Suppressor macrophage treated with lipopolysaccharide for 1 hour (primary cell): ENCODE measurements at regions not wholly inside any gene's neighbourhood (a gene's known extent, or its start where the extent isn't known, plus 50 kb on each side); places are given as distances from the start of the nearest gene placed in this dataset.
"Not testable (repeated sequence)": the region's sequence is repeated elsewhere in the genome, so short reads cannot be mapped to it uniquely, and the experiment has no call there.

ENCODE experiments used
- DNase-seq, 3 donors: peaks; one replicate each; pipeline ENCODE4 v3.0.0-alpha.2; 2020 to 2022

DNA sequence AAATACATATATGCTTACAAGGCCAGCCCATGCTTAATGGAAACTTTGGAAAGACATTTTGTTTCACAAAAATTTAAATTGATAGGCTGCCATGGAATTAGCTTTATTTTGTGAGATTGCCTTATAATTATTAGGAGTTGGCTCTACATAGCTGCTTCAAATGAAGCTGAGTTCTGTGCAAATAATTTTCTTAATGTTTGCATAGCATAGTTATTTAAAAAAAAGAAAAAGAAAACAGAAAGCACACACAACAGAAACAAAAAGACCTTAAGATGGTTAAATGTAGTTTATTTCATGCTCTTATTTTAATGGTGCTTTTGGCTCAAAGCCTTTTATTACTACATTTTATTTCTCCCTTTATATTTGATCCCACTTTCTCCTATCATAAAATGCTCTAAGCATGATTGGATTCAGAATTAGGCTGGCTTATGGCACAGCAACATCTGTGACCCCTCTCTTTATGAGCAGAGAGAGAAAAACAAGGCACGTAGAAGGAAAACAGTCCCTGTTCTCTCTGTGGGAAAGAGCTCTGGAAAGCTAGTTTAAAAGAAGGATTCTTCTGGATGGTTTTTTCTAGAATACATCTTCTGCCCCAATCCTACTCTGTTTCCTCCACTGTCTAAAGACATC is 530.5 kb downstream of the NTRK2 start:
- no peak for DNase-seq

DNA sequence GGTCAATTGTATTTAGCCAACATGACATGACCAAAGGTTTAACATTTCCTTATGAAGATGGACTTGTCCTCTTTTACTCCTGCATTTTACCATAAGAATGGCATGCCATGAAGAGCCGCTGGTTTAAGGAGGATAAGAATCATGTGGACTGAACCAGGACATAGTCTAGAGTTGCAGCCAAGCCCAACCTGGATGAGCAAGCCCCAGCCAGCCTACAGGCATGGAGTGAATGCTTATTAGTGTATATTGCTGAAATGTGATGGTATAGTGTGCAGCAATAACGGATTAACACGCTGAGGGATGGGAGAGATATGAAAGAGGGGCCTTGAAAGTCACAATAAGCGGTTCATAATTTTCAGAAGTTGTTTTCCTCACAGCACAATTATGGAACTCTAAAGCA is 523.2 kb downstream of the NTRK2 start:
- no peak for DNase-seq

GRCh38 chr9:85186218-85186585 is 516.7 kb downstream of the NTRK2 start:
- no peak for DNase-seq

DNA sequence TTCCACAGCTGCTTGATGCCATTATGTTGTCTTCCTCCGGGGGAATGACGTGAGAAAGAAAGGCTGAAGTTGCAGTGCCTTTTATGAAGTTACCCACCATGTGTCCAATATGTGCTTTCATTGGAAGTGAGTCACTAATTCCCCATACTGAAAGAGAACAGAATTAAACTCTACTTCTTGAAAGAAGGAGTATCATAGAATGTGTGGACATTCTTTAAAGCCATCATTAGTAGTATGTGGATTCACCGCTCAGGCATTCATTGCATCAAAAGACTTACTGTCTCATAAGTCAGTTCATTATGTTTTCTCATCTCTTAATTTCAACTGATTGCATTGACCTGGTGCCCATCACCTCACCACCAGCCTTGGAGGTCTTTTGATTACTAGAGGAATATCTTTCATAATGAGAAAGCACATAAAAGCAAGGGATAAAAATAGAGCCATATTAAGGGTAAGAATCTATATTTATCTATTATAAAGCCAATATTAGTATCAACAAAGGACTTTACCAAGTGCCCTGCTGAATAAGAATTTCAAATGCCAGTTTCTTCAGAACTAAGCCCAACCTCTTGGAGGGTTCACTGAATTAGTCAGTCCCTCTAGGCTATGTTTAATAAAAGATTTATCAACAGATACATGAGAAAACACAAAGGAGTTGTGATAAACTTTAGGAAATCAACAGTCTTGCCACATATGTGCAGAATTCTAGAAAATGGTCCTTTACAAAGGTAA is 516.1 kb downstream of the NTRK2 start:
- no peak for DNase-seq

DNA sequence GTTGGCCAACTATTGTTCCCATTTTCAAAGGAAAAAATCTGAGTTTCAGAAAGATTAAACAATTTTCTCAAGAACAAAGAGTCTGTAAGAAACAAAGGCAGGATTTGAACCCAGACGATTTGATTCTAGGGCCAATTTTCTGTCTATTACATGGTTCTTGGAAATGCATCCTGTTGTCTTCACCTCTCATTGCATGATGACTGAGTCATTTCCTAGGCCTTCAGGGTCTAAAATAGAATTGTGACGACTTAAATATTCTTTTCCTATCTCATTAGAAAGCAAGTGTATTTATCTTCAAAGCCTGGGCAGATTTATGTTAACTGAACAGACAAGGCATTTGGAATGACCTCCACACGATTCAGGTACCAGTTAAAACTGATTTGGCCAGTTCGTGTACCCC is 512.9 kb downstream of the NTRK2 start:
- DNase-seq = no peak

DNA sequence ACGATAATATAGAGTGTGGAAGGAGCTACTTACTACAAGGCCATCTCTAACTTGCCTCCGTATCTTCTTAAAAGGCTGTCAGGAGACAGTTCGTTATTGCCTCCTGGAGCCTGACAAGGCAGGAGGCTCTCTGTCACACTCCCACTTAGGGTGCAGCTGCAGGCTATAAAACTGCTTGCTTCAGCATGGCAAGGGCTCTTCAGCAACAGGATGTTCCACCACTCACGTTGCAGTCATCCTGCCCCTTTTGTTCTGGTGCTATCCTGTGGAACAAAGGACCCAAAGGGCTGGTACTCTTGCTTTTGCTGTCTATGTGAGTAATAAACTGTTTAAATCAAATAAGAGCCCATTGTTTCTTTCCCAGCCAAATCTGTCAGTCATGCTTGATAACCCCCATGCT is 508.9 kb downstream of the NTRK2 start:
- DNase-seq = no peak

- DNase-seq = no peak
Observed at GRCh38 chr9:85173967-85174366, 504.4 kb downstream of the NTRK2 start.

DNA sequence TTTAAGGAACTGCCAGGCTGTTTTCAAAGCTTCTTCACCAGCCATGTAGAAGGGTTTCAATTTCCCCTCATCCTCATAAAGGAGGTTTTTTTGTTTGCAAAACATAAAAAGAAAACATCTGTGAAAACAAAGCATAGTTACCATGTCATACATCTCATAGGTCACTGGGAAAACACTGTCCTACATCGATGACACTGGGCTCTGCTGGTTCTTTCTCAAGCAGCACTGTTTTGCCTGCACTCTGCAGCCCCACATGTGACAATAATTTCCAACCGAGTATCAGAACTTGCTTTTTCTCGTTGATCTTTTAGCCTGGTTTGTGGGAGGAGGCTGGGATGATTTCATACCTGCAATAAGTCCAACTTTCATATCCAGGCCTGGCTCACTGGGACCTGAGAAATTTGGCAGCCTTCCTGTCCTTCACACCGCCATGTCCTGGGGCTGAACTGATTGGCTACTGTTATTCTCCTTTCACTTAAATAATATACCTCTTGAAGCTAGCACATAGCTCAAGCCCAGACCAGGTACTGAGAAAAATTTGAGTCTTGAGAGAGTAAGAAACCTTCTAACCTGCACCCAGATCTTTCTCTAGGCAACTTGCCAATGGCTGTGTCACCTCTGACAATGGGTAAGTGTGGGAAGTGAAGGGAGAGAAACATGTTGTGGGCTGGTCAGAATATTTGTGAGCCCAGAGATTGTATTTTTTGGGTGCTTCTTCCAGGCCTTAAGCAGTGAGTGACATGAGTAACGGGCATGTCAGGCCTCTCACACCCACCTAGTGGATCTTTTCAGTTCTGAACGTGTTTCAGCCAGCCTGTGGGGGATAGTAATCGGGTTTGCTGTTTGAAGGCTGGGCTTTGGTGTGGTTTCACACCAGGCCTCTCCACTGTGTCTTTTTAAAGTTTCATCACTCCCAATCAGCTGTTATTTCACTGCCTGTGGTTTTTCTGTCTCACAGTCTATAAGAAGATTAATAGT is 502.8 kb downstream of the NTRK2 start:
- no peak for DNase-seq

- DNase-seq = no peak
Observed at GRCh38 chr9:85171163-85171562, 501.6 kb downstream of the NTRK2 start.

DNA sequence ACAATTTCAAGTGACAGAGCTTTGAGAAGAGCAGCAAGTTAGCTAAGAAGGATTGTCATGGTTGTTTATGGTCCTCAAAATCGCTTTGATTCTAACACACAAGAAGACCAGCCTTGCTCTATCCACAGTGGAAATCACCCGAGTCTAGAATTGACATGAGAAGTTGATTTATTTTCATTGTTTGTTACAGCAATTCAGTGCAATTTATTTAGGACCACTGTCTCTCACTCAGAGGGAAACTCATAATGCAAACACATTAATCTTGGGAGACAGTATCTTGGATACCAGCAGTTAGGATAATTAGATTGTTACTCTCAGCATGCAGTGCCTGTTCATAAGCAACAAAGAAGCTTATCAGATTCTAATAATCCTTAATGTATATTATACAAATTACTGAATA is 498.9 kb downstream of the NTRK2 start:
- DNase-seq = no peak

- no peak for DNase-seq
Observed at GRCh38 chr9:85167146-85167545, 497.6 kb downstream of the NTRK2 start.

GRCh38 chr9:85163825-85164224 is 494.3 kb downstream of the NTRK2 start:
- DNase-seq = no peak

DNA sequence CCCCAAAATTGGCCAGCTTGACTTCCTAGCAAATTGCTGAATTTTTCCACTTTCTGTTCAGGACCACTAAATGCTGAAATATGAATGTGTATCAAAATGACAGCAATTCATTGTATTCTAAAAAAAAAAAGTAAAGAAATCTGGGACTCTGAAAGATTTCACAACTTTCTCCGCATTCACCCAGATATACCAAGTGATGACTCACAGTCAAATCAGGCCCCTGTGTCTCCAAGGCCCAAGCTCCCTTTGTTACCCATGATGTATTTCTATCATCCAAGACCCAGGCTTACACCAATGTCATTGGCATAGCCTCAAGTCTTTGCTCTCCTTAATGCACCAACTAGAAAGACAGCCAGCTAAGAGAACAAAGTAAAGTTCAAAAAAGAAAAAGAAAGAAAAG is 493.9 kb downstream of the NTRK2 start:
- DNase-seq = no peak

- no peak for DNase-seq
Observed at GRCh38 chr9:85162822-85163221, 493.3 kb downstream of the NTRK2 start.

DNA sequence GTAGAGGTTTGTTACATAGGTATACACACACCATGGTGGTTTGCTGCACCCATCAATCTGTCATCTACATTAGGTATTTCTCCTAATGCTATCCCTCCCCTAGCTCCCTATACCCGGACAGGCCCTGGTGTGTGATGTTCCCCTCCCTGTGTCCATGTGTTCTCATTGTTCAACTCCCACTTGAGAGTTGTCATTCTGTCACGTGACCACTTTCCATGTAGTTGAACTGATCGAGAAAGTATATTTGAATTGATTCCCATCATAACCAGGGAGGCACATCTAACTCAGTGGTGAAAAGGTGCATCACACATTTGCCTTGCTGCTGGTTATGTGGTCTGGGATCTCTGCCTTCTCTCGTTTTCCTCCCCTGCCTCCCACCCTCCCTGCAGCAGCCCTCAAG is 491.4 kb downstream of the NTRK2 start:
- not testable (repeated sequence) for DNase-seq

GRCh38 chr9:85158512-85158911 is 489.0 kb downstream of the NTRK2 start:
- no peak for DNase-seq

DNA sequence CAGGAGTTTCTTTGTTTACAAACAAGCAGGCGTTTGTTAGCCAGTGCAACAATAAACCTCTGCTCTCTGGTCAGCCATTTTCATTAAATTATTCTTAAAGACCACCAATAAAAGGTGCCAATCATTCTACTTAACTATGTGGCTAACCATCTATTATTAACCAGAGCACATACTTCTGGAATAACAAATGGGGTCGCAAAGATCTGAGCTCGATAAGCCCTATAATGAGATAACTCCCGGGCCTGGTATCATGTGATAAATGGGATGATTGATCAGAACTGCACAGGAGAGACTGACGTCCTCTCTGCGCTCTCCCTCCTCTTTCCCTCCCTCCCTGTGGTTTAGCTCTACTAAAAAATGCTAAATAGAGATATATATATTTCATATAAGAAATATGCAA is 488.2 kb downstream of the NTRK2 start:
- DNase-seq = no peak

- DNase-seq = no peak
Observed at GRCh38 chr9:85156652-85157051, 487.1 kb downstream of the NTRK2 start.

GRCh38 chr9:85155352-85155751 is 485.8 kb downstream of the NTRK2 start:
- no peak for DNase-seq

- DNase-seq = no peak
Observed at GRCh38 chr9:85151741-85152140, 482.2 kb downstream of the NTRK2 start.

GRCh38 chr9:85151162-85151561 is 481.6 kb downstream of the NTRK2 start:
- DNase-seq = no peak

- DNase-seq = no peak
Observed at GRCh38 chr9:85147046-85147640, 477.6 kb downstream of the NTRK2 start.

DNA sequence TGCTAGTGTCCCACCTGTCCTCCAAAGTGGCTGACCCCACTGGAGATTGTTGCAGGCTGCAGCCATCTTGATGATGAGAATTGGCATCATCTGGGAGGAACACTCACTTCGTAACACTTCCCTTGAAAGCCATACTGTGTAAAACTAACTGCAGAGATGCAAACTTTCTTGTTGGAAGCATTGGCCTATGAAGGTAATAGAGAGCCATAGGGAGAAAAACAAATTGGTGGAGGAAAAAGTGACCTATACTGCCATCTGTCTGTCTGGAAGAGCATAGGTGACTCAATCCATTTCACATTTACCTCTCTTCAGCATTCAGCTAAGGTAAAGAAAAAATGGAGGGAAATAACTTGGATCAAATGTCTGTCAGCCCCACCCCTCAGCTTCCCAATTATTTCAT is 473.4 kb downstream of the NTRK2 start:
- no peak for DNase-seq
